Loucy (cell line): ENCODE measurements at regions not wholly inside any gene's neighbourhood (a gene's known extent, or its start where the extent isn't known, plus 50 kb on each side); places are given as distances from the start of the nearest gene placed in this dataset.

ENCODE experiments used
- EZH2phosphoT487 ChIP-seq: fragments of 200-600 bp; IDR thresholded peaks from 2 replicates; pipeline ENCODE4 v1.6.1; 2018; ENCODE audit warnings: antibody characterized with exemption, mild to moderate bottlenecking, moderate library complexity, borderline replicate concordance
- TF ChIP-seq, protein P1 (sequence below): fragments of 200-600 bp; sonication (generic); conservative IDR thresholded peaks from 2 replicates; pipeline ENCODE4 v1.5.1; 2014; ENCODE audit warnings: mild to moderate bottlenecking, antibody characterized with exemption, low read length

DNA sequence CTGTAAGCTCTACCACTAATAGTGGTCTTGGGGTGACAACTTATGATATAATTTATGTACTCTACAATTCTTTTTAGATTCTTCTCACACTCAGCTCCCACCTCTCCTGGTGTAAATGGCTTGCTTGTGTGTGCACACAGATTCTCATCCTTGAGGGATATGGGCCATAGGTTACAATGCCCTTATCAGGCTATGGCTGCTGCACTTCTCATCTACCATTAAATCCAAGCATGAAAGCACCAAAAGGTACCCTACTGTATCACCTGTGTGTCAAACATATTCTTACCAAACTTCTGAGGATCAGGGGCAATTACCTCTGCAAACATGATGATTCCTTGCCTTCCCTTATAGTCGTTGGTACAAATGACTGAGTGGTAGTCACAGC, 891.9 kb downstream of the SQOR start:
- TF ChIP-seq, protein P1, sequence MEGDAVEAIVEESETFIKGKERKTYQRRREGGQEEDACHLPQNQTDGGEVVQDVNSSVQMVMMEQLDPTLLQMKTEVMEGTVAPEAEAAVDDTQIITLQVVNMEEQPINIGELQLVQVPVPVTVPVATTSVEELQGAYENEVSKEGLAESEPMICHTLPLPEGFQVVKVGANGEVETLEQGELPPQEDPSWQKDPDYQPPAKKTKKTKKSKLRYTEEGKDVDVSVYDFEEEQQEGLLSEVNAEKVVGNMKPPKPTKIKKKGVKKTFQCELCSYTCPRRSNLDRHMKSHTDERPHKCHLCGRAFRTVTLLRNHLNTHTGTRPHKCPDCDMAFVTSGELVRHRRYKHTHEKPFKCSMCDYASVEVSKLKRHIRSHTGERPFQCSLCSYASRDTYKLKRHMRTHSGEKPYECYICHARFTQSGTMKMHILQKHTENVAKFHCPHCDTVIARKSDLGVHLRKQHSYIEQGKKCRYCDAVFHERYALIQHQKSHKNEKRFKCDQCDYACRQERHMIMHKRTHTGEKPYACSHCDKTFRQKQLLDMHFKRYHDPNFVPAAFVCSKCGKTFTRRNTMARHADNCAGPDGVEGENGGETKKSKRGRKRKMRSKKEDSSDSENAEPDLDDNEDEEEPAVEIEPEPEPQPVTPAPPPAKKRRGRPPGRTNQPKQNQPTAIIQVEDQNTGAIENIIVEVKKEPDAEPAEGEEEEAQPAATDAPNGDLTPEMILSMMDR = no peak
- TF ChIP-seq EZH2phosphoT487 = no peak
